HG03521 (cell line): ENCODE measurements at regions not wholly inside any gene's neighbourhood (a gene's known extent, or its start where the extent isn't known, plus 50 kb on each side); places are given as distances from the start of the nearest gene placed in this dataset.
"Not testable (repeated sequence)": the region's sequence is repeated elsewhere in the genome, so short reads cannot be mapped to it uniquely, and the experiment has no call there.

ENCODE experiments used
- ATAC-seq: cut with Tn5 transposase; IDR thresholded peaks from one replicate; pipeline ENCODE4 v1.9.1; 2021; ENCODE audit warnings: mild to moderate bottlenecking, moderate library complexity; ENCODE audit not compliant: unreplicated experiment

GRCh38 chr21:28216976-28217523, 775.6 kb downstream of the LTN1 start:
- no peak for ATAC-seq

DNA sequence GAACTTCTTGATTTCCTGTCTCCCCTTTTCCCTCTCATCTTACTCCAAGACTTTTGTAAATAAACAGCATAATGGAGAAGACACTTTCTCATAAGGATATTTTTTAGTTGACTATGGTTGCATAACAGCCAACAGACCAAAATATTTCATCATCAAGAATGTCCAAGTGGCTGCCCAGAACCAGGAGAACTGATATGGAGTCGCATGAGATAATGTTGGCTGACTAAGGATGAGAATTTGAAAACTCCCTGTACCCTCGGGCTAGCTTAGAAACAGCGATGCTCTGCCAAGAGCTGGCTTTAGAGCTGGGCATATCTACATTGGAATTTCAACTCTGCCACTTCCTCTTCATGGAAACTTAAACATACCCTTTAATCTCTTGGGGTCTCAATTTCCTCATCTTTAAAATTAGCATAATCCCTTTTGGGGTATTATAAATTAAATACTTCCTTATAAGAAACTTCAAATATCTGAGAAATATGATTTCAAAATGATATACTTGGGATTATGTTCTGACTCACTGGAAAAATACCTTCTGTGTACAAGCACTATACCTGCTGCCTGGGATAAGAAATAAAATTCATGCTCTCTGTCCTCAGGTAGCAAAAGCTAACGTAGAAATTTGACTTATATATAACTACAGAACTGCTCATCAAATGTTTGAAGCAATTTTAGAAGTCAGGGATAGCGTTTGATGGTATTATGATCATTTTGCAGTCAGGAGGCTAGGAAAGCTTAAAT, 777.3 kb downstream of the LTN1 start:
- no peak for ATAC-seq

DNA sequence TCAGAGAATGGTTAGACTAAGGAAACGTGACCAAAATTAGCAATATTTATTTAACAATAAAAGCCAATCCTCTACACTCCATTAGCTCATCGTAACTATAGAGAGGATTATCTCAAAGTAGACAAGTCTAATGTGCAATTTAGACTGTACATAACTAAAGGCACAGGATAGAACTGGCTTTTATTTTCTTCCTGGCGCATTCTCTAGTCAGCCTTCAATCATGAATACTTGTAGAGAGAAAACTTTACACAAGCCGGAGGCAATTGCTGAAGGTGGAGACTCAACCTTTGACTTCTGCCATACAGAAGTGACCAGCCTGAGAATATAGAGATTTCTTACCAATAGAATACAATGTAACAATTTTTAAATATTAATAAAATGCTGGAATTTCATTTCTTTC, 777.9 kb downstream of the LTN1 start:
- no peak for ATAC-seq

- ATAC-seq = no peak
Measured at GRCh38 chr21:28213261-28213660, 779.4 kb downstream of the LTN1 start.

DNA sequence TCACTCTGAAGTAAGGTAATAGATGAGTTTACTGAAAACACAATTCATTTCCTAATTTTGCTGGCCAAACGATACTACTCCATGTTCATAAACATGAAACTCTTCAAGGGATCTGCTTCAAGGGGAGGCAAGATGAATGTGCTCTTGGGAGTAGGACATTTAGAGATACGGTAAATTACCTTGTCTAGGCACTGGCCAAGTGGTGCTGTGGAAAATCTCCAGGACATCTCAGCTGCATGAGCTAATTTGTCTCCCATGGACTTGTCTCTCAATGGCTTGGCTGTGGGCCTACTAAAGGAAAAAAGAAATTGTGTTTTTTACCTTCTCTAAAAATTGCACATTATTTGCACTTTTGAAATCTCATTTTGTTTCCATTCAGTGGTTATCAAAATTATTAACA, 780.6 kb downstream of the LTN1 start:
- ATAC-seq = no peak

- ATAC-seq = no peak
Measured at GRCh38 chr21:28207436-28208173, 785.1 kb downstream of the LTN1 start.

DNA sequence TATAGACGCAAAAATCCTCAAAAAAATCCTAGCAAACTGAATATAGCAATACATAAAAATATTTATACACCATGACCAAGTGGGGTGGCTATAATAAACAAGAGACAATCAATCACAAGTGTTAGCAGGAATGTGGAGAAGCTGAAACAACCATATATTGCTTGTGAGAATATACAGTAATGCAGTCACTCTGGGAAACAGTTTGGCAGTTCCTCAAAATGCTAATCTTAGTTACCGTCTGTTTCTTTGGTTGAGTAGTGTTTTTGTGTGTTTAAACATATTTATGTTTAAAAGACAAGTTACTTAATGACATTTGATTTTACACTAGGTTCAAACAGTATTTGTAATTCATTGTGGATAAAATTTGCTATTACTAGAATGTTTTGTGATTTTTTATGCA, 792.0 kb downstream of the LTN1 start:
- ATAC-seq = no peak

DNA sequence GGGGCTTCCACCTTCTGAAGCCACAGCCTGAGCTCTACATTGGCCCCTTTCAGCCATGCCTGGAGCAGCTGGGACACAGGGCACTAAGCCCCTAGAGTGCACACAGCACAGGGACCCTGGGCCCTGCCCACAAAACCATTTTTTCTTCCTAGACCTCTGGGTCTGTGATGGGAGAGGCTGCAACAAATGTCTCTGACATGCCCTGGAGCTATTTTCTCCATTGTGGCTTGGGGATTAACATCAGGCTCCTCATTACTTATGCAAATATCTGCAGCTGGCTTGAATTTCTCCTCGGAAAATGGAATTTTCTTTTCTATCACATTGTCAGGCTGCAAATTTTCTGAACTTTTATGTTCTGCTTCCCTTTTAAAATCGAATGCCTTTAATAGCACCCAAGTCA, 795.7 kb downstream of the LTN1 start:
- no peak for ATAC-seq

- no peak for ATAC-seq
Measured at GRCh38 chr21:28193189-28193588, 799.5 kb downstream of the LTN1 start.

DNA sequence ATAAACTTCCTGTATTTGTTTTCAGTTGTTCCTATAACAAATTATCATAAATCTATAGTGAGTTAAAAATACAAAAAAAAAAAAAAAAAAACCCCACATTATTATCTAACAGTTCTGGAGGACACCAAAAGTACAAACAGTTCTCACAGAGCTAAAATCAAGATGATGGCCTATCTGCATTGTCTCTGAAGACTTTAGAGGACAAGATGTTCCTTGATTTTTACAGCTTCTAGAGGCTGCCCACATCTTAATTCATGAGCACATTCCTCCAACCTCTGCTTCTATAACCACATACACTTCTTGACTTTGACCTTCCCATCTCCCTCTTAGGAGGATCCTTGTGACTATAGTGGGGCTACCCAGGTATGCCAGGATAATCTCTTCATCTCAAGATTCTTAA, 806.1 kb downstream of the LTN1 start:
- ATAC-seq = no peak

DNA sequence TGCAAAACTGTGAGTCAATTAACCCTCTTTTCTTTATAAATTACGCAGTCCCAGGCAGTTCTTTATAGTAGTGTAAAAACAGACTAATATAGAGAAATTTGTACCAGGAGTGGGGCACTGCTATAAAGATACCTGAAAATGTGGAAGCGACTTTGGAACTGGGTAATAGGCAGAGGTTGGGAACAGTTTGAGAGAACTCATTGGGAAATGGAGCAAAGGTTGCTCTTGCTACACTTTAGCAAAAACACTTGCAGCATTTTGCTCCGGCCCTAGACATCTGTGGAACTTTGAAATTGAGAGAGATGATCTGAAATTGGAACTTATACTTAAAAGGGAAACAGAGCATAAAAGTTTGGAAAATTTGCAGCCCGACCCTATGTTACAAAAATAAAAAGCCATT, 810.9 kb downstream of the LTN1 start:
- no peak for ATAC-seq

GRCh38 chr21:28179136-28179535, 813.5 kb downstream of the LTN1 start:
- no peak for ATAC-seq

GRCh38 chr21:28177124-28177523, 815.6 kb downstream of the LTN1 start:
- ATAC-seq = no peak

DNA sequence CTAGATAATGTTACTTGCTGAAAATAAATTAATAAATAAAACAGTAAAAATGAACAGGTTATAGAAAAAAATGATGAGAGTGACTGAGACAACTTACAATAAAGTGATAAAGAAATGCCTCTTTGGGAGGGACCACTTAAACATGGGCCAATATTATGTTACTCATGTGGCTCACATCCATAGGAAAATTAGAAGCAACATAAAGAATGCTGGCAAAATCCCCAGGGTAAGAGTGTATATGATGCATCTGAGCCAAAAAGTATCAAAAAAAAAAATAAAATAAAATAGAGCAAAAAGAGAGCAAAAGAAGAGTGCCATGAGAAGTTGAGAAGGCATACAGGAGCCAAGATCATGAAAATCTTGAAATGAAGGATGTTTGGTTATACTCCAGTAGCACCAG, 818.0 kb downstream of the LTN1 start:
- no peak for ATAC-seq

GRCh38 chr21:28174006-28174405, 818.7 kb downstream of the LTN1 start:
- no peak for ATAC-seq

- ATAC-seq = no peak
Measured at GRCh38 chr21:28172376-28172775, 820.3 kb downstream of the LTN1 start.

DNA sequence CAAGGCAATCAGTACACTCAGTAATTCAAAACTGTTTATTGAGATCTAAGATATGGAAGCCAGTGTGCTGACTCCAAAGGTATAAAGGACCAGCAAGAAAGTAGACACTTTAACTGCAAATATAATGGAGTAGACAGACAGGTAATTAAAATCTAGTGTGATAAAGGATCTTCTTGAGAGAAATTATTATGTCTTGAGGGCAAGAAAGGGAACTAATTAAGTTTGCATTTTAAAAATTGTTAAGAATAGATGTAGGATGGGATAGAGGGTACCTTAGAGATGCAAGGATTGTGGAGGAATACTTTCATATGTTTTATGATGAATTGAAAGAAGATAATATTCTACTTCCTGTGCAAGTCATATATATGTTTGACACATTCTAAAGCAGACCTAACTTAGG, 825.3 kb downstream of the LTN1 start:
- no peak for ATAC-seq

DNA sequence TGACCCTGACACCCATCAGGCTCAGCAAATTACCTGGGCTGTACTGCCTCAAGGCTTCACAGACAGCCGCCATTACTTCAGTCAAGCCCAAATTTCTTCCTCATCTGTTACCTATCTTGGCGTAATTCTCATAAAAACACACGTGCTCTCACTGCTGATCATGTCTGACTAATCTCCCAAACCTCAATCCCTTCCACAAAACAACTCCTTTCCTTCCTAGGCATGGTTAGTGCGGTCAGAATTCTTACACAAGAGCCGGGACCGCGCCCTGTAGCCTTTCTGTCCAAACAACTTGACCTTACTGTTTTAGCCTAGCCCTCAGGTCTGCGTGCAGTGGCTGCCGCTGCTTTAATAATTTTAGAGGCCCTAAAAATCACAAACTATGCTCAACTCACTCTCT, 828.2 kb downstream of the LTN1 start:
- not testable (repeated sequence) for ATAC-seq

GRCh38 chr21:28162052-28162451, 830.6 kb downstream of the LTN1 start:
- not testable (repeated sequence) for ATAC-seq

DNA sequence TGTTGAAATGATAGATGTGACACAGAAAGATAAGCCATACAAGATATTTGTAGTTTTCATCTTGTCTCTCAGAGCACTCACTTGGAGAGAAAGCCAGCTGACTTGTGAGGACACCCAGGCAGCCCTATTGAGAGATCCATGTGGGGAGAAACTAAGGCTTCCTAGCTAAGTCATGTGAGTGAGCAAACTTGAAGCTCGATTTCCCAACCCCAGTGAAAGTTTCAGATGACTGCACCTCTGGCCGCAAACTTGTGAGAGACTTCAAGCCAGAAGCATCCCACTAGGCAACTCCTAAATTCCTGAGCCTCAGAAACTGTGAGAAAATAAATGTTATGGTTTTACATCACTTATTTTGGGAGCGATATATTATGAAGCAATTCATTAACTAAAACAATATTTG, 832.3 kb downstream of the LTN1 start:
- ATAC-seq = no peak

GRCh38 chr21:28159396-28159795, 833.3 kb downstream of the LTN1 start:
- no peak for ATAC-seq

DNA sequence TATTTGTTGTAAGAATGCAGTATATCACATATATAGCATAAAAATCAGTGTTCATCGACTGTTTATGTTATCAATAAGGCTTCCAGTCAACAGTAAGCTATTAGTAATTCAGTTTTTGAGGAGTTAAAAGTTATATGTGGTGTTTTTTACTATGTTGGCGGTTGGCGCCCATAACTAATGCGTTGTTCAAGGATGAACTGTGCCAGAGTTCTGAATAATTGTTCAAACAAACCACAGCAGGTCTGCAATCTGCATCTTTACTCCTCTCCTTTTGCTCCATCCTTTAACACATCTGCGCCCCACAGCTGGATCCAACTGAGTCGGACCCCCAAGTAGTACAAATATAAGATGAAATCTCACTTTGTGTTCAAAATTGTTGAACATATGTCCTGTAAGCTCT, 836.1 kb downstream of the LTN1 start:
- ATAC-seq = no peak
